Activated CD8-positive, alpha-beta memory T cell treated with anti-CD3 and anti-CD28 coated beads, Interleukin-2, amount 50 U/mL, for 1 hour (primary cell): ENCODE measurements at regions not wholly inside any gene's neighbourhood (a gene's known extent, or its start where the extent isn't known, plus 50 kb on each side); places are given as distances from the start of the nearest gene placed in this dataset.

Source experiments
- DNase-seq: peaks from one replicate; pipeline ENCODE4 v3.0.0-alpha.2; 2020; ENCODE audit errors: extremely low read depth

DNA sequence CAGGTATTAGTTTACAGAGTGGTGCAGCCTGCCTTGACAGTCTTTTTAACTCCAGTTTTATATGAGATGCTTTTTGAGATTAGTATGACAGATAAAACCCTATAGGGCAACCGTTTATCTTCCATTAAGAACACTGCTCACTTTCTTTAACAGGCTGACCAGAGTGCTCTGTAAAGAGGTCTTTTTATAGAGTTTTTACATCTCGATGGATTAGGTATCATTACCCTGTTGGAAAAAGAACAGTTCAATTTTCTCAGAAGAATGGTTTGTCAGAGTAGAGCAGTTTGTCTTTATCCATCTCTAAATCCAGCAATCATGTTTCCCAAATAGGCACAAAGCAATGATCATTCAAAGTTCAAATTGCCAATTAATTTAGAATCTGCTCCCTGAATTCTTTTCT, 395.2 kb upstream of the ARGLU1 start:
- DNase-seq = no peak

DNA sequence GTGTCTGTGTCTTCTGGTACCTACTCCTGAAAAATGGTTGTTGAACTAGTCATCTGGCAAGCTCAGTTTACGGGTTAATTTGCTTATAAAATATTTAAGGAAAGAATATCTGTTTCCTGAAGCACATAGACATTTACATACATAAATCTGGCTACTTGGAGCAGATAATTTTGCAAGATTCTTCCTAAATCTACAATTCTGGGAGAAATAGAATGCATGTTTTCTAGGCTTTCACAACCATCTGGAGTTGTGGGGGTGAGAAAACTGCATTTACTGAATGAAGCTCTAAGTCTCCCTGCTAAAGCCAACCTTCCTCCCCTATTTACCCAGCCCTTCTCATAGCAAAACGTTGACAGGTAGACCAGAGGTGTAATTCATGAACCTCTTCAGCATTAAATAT, 393.7 kb upstream of the ARGLU1 start:
- no peak for DNase-seq

DNA sequence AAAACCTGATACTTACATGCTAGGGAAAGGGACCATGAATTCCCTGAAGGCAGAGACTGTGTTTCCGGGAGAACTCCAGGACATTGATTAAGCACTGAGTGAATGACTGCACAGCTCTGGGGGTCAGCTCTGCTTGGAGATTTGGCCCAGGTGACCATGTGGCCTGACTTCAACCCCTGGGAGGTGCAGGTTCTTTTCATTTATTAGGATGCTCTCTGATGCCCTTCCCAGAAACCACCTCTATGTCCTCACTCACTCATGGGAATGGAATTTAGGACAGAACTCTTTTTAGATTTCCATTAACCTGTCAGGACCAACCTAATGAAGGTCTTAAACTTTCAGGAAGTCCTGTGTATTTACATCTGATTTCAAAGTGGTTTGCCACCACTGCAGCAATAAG, 393.3 kb upstream of the ARGLU1 start:
- no peak for DNase-seq

DNA sequence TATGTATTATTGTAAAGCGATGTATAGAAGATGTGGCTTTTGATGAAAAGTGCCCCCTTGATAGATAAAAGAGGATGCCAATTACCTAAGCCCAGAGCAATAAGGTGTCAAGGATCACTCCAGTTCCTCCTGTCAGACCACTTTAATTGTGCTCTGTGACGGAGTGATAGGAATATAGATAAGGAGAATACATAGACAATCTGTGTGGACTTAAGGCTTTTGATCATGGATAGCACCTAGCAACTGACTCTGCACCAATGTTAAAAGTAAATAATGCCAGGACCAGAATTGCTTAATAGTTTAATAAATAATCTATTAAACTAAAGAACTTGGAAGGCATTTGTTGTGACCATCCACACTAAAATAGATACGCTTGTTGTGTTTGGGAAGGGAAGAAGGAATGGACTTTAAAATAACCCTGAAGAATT, 390.7 kb upstream of the ARGLU1 start:
- DNase-seq = no peak

DNA sequence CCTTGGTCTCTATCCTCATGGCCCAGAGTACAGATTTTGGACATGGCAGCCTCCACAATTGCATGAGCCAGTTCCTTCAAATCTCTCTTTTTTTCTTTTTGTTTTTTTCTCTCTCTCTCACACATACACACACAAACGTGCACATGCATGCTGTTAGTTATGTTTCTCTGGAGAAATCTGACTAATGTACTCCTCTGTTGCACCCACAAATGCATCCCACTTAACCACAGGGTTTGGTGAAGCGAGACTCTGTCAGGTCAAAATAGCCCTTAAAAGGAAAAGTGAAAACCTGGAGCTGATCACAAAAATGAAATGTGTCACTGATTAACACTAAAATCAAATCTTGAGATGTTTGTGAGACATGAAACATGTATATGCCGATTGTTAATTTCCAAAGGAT, 374.6 kb upstream of the ARGLU1 start:
- DNase-seq = no peak

DNA sequence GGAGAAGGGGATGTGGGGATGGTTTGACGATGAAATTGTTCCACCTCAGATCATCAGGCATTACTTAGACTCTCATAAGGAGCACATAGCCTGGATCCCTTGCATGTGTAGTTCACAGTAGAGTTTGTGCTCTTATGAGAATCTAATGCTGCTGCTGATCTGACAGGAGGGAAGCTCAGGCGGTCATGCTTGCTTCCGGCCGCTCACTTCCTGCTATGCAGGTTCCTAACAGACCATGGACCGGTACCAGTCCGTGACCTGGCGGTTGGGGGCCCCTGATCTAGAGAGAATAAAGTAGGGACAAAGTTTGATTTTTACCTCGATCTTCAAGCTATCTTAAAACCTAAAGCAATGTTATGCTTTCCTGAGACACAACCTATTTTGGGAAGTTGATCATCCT, 373.8 kb upstream of the ARGLU1 start:
- no peak for DNase-seq

DNA sequence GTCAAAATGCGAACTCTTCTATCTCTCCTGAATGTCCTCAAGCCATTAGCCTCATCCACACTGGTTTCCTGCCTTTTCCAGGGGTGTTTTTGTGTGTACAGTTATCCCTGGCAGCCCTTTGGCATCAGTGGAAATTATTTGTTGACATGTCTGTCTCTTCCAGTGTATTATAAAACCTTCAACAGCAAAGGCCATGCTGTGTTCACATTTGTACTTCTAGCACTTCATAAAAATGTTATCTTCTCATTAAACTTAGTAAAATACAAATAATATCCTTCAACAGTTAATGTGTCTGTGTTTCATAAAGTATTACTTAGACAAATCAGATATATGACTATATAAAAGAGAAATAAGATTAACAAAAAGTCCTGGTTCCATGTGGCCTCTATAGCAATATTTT, 359.5 kb upstream of the ARGLU1 start:
- no peak for DNase-seq

DNA sequence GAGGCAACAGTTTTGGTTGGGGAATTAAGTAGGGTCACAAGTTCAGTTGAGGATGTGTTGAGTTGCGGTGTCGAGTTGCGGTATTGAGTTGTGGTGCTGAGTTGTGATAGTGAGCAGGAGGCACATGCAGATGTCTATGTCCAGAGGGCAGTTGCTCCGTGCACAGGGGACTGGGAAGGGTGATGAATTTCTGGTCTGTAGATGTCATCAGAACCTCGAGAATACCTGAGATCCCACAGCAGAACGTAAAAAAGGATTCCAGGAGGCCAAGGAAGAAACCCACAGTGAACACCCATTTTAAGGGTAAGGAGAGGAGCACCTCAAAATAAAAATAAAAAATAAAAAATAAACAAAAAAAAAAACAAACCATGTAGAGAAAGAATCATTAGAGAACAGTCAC, 354.4 kb upstream of the ARGLU1 start:
- DNase-seq = no peak

DNA sequence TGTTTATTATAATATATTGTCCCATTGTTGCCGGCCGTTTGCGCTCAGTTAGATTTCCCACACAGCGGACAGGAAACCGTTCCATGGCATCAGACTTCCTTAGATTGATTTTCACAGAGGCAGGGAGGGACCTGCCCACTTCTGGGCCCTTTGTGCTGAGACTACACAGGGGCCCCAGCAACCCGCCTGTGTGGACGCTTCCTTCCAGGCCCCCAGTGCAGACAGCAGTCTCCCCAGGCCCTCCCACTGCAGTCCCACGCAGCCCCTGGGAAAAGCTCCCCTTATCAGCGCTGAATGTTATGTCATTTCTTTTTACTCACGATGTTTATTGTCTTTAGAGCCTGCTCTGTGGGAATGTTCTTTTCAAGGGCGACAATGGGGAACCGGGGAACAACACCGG, 351.7 kb upstream of the ARGLU1 start:
- DNase-seq = no peak

DNA sequence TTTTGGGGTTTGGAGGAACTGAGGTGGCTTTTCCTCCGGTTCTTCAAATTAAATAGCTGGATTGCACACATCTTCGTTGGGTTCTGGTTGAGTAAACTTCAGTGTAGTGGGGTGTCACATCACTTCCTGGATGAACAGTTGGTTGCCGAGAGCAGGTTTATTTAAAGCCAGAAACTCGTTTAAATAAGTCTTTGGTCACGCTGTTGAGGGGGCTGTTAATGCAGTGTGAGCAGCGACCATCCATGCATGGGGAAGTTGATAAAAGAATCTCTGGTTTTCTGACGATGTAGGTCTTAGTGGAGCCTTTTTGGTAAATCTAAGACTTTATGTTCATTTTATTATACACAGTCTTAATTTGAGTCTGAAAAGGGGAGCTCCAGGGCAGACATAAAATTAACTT, 351.2 kb upstream of the ARGLU1 start:
- no peak for DNase-seq

DNA sequence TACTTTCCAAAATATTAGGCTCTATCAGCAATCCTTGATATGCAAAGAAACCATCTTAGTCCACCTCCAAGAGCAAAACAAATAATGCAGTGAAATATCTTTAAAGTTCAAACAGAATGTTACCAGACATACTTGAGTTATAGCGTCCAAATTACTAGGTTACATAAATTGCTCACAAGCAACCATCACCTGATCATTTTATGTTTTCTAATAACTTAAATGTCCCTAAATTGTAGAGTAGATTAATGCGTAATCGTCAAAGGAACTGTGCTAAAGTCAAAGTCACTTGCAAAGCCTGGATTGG, 350.6 kb upstream of the ARGLU1 start:
- no peak for DNase-seq

DNA sequence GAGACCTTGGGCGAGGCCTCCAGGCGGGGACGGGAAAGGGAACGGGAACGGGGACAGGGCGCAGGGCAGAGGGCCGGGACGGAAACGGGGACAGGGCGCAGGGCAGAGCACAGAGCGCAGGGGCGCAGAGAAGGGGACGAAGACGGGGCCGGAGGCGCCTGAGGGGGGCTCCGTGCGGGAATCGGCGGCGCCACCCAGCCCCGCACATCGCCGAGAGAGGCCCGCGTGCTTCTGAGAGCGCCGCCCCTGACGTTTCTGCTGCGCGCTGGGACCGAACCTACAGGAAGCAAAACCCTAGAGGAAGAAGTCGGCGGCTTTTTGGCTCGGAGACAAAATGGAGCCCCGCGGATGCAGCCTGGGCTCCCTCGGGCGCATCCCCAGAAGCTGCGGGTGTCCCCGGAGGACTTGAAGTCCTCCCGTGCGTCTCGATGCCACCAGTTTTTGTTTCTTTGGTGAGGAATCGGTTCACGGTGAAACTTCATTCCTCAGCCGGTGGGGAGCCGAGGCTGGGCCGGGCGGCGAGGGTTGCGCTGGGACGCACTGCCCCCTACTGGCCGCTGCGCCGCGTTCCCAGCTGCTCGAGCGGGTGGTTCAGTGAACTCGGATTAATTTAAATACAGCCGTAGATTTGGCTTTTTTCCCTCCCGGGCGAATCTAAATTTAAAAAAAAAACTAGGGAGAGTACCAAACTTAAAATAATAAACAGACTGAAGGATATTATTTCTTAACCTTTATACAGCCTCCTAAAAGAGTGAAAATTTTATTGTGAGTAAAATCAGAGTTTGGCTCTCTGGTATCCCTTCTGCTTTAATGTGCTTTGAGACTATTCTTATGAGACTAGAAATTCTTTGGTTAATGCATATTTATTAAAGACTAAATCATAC, 350.0 kb upstream of the ARGLU1 start:
- DNase-seq = no peak

DNA sequence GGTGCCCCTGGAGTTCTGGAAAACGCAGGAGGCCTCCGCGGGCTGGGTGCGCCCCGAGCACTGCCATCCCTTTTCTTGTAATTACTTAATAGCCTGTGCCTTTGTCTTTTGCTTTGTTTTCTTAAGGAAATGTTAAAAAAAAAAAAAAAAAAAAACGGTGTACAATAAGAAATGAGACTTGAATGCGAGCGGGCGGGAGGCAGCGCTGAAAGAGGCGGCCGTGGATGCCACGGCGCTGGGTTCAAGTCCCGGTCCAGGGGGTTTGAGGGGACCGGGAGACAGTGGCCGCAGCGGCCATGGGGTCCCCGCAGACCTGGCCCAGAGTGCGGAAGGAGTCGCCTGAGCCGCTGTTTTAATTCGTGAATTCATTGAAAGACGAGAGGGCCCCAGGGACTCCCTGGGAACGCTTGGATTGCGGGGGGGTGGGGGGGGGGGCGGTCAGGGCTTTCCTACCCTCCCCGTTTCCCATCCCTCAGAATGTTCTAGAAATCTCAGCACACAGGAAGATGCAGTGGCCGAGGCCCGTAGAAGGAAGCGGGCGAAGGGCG, 349.2 kb upstream of the ARGLU1 start:
- DNase-seq = no peak

DNA sequence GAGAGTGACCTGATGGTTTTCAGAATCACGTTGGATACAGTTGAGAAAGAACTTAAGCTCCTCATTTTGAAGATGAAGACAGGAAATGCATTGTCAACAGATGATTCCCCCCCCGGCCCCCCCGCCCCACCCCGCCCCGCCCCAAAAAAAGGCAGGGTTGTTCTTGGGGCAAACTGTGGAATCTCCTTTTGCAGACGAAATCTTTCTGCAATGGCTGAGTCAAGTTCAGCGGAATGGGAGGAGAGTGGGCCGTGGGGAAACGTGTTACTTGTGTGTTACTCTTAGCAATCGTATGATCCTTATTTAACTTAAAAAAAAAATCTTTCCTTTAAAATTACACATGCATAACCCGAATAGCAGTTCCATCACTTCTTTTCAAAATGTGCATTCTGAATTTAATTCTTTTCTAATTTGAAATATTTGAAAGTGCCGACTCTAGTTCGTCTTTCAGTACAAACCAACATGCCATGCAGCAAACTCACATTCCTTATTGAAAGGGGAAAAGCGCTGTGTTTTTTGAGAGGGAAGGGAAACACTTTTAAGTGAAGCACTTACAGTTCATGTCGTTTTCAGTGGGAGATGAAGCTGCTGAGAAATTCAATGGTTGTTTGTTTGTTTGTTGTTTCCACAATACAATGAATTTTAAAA, 348.5 kb upstream of the ARGLU1 start:
- no peak for DNase-seq

DNA sequence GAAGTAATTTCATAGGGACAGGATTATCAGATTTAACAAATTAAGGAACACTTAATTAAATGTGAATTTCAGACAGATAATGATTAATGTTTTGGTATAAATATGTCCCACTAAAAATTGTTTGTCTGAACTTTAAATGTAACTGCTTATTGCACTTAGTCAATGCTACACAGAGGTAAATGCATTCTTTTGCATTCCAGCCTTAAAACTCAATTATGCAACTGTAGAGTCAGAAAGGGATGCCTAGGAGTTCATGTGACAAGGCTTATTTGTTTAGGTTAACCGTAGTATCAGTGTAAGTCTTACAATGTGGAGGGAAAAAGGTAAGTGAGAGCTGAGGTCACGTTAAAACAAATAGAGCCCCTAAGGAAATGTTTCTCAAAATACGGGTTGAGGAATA, 347.2 kb upstream of the ARGLU1 start:
- no peak for DNase-seq

DNA sequence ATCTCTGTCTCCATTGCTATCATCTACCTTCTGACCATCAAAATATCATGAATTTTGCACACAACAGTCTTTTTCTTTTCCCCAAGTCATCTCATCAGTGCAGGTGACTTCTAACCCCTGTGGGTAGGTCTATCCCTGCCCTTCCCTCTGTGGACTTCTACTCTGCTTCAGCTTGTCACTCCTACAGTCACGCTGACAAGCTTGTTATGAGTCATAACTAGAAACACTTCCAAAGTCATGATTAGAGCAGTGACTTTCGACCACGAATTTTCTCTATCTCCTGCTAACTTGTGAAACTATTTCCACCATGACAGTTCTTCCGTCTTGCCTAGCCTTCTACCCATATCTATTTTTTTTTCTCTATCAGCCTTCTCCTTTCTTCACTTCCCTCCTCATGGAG, 343.7 kb upstream of the ARGLU1 start:
- DNase-seq = no peak

DNA sequence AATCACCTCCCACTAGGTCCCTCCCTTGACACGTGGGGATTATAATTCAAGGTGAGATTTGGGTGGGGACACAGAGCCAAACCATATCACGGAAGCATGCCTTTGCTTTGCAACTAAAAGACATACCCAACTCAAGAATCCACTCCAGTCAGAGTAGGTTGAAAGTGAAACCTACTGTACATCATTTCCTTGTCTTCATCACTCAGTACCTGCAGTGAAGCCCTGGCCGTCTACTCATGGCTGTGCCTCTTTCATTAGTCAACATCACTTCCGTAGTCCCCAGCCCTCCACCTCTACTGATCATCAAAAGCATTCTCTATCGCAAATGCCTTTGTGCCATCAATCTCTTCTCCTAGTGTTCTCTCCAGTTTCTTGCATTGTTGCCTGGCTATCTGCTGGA, 343.1 kb upstream of the ARGLU1 start:
- no peak for DNase-seq

DNA sequence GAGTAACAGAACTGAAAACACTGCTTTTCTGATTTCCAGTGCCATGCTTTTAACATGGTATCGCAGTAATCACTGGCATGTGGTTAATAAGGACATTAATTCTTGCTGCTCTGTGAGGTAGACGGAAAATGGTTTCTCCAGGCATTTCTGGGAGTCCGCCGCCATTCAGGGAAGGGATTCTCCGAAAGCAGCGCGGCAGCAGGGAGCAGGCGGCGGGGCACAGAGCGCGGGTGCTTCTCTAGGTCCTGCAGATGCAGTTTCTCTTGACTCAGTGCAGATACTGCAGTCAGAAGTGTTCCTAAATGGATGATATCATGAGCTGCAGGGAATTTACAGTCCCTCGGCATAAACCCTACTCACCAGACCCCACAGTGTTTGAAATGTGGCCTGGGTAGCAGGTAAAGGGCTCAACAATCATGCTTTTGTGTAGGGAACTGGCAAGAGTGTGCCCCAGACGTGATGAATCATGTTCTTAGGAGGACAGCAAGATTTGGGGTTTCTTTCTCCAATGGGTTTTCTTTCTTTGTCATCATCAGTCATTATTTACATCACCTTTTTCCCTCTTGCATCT, 338.6 kb upstream of the ARGLU1 start:
- no peak for DNase-seq

DNA sequence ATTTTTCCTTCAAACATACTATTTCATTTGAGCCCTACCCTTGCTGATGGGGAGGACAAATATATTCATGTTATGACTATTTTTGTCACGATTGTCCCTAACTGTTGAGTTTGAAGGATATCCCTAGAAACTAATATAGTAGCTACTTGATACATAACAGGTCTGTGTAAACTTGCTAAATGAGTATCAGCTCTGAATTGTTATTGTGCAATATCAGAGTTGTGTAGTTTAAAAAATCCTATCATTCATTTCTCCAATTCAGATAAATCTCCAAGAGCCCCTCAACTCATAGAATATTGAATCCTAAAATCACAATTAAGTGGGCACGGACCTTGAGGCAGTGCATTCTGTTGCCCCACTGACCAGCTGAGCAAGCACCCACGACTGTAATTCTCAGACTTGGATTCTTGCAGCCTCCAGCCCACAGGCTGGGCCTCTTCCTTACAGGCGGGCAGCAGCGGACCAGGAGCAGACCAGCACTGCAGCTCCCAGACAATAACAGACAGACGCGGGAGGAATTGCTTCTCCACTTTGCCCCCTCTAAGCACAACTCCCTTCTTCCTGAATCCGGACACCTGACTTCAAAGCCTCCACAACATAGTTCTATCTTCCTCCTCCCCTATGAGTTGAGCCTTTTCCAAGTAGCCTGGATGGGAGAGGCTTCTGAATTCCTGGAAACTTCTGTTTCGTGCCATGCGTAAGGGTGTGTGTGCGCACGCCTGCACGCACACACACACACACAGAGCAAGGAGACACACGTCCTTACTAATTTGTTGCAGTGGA, 337.6 kb upstream of the ARGLU1 start:
- DNase-seq = no peak

DNA sequence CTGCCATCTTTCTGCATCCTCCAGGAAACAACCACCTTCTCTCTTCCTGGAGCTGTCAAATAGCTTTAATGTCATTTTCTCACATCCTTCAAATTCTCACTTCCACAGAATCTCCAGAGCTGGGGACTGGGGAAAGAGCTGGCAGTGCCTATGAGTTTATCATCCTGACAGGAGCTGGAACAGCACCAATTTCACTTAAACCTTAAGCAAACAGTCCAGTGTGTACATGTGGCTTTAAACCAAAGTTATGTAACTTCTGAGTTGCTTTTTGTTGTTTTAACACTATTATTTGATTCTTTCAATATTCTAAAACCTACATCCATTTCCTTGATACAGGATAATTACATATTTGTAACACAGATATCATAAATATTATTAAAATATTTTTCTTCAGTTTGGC, 331.5 kb upstream of the ARGLU1 start:
- DNase-seq = no peak

DNA sequence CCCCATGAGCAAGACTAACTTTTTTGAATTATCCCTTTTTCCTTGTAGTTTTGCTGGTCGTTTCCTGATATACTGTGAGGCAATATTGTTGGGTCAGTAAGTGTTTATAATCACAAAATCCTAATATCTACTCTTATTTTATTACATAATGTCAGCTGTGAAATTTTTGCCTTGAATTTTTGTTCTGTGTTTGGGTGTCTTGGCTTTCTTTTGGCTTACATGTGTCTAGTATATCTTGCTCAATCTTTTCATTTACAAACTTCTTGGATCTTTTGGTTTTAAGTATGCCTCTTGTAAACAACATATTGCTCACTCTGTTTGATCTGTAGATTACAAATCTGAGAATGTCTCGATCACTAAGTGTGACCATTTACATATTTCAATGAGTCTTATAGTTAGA, 330.3 kb upstream of the ARGLU1 start:
- no peak for DNase-seq

DNA sequence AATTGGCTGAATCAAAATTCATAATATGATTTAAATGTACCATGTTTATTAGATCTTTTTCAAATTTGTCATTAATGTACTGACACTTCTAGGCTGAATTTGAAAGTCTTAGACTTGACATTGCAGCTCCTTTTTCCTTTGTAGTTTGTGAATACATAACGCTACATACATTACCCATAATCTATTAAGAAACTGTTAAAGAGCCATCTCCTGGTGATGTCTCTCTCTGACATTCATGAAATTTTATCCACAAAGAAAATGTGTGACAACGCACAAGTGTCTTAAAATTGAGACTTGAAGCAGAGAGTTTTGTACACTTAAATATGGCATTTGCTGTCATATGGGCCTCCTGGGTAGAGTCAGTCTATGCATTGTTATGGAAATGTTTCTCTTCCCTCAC, 320.2 kb upstream of the ARGLU1 start:
- no peak for DNase-seq
